GM21381 (cell line): ENCODE measurements at regions not wholly inside any gene's neighbourhood (a gene's known extent, or its start where the extent isn't known, plus 50 kb on each side); places are given as distances from the start of the nearest gene placed in this dataset.
"Not testable (repeated sequence)": the region's sequence is repeated elsewhere in the genome, so short reads cannot be mapped to it uniquely, and the experiment has no call there.

ENCODE experiments used
- ATAC-seq: cut with Tn5 transposase; IDR thresholded peaks from one replicate; pipeline ENCODE4 v1.9.1; 2021; ENCODE audit warnings: mild to moderate bottlenecking, moderate library complexity; ENCODE audit not compliant: unreplicated experiment

- ATAC-seq = no peak
Observed at GRCh38 chr3:110900576-110900975, 171.0 kb upstream of the NECTIN3 start.

GRCh38 chr3:110901536-110901935 lies 170.1 kb upstream of the NECTIN3 start:
- no peak for ATAC-seq

GRCh38 chr3:110902453-110903085 lies 169.0 kb upstream of the NECTIN3 start:
- no peak for ATAC-seq

- ATAC-seq = no peak
Observed at GRCh38 chr3:110903771-110904519, 167.7 kb upstream of the NECTIN3 start.

GRCh38 chr3:110904520-110904890 lies 167.1 kb upstream of the NECTIN3 start:
- ATAC-seq = no peak

GRCh38 chr3:110905121-110905520 lies 166.5 kb upstream of the NECTIN3 start:
- ATAC-seq = no peak

GRCh38 chr3:110909839-110910238 lies 161.8 kb upstream of the NECTIN3 start:
- ATAC-seq = no peak

- no peak for ATAC-seq
Observed at GRCh38 chr3:110910346-110910955, 161.2 kb upstream of the NECTIN3 start.

- ATAC-seq = no peak
Observed at GRCh38 chr3:110918963-110919362, 152.7 kb upstream of the NECTIN3 start.

GRCh38 chr3:110925798-110926197 lies 145.8 kb upstream of the NECTIN3 start:
- no peak for ATAC-seq

GRCh38 chr3:110928016-110928662 lies 143.5 kb upstream of the NECTIN3 start:
- ATAC-seq = no peak

- ATAC-seq = no peak
Observed at GRCh38 chr3:110929816-110930215, 141.8 kb upstream of the NECTIN3 start.

GRCh38 chr3:110932567-110932966 lies 139.0 kb upstream of the NECTIN3 start:
- no peak for ATAC-seq

GRCh38 chr3:110933821-110934426 lies 137.7 kb upstream of the NECTIN3 start:
- ATAC-seq = no peak

GRCh38 chr3:110938629-110939028 lies 133.0 kb upstream of the NECTIN3 start:
- no peak for ATAC-seq

- ATAC-seq = no peak
Observed at GRCh38 chr3:110940055-110940454, 131.6 kb upstream of the NECTIN3 start.

- no peak for ATAC-seq
Observed at GRCh38 chr3:110944782-110945181, 126.8 kb upstream of the NECTIN3 start.

- ATAC-seq = no peak
Observed at GRCh38 chr3:110946810-110947209, 124.8 kb upstream of the NECTIN3 start.

- ATAC-seq = not testable (repeated sequence)
Observed at GRCh38 chr3:110949194-110949593, 122.4 kb upstream of the NECTIN3 start.

- no peak for ATAC-seq
Observed at GRCh38 chr3:110955301-110955880, 116.2 kb upstream of the NECTIN3 start.

- no peak for ATAC-seq
Observed at GRCh38 chr3:110956081-110956480, 115.5 kb upstream of the NECTIN3 start.
